Heart right ventricle (tissue), 16 donors: ENCODE measurements at regions not wholly inside any gene's neighbourhood (a gene's known extent, or its start where the extent isn't known, plus 50 kb on each side); places are given as distances from the start of the nearest gene placed in this dataset.
"Not testable (repeated sequence)": the region's sequence is repeated elsewhere in the genome, so short reads cannot be mapped to it uniquely, and the experiment has no call there.

Source experiments
- ATAC-seq, 8 donors: fragments of 200-7000 bp; cut with Tn5 transposase; one replicate each; pipeline ENCODE4 v1.9.1; 2020; ENCODE audit warnings: mild to moderate bottlenecking in 8 of 8, moderate library complexity in 8 of 8, moderate number of reproducible peaks in 1 of 8
- DNase-seq, 2 donors: peaks; one replicate each; pipeline ENCODE4 v3.0.0-alpha.2; 2020
- H3K27ac ChIP-seq, 10 donors: fragments of 200-600 bp; sonication (generic) in 2 of 10; one replicate each; pipeline versions ENCODE4 v1.5.0 to v1.8.0; 2020 to 2022; ENCODE audit warnings: mild to moderate bottlenecking in 3 of 10
- H3K27me3 ChIP-seq, 7 donors: fragments of 200-600 bp; one replicate each; pipeline ENCODE4 v1.8.0; 2021 to 2022; ENCODE audit warnings: mild to moderate bottlenecking in 2 of 7
- H3K36me3 ChIP-seq, 9 donors: fragments of 200-600 bp; sonication (generic) in 1 of 9; one replicate each; pipeline versions ENCODE4 v1.5.0 to v1.8.0; 2020 to 2022; ENCODE audit warnings: mild to moderate bottlenecking in 2 of 9
- H3K4me1 ChIP-seq, 9 donors: fragments of 200-600 bp; sonication (generic) in 1 of 9; one replicate each; pipeline versions ENCODE4 v1.5.0 to v1.8.0; 2020 to 2022; ENCODE audit warnings: mild to moderate bottlenecking in 4 of 9
- H3K4me3 ChIP-seq, 10 donors: fragments of 200-600 bp; sonication (generic) in 2 of 10; one replicate each; pipeline versions ENCODE4 v1.5.0 to v1.8.0; 2020 to 2022; ENCODE audit warnings: mild to moderate bottlenecking in 7 of 10, moderate library complexity in 2 of 10
- H3K9me3 ChIP-seq, 11 donors: fragments of 200-600 bp in 10 of 11; sonication (generic) in 2 of 11; one replicate each; pipeline versions ENCODE4 v1.5.0 to v1.8.0; 2013 to 2022; ENCODE audit warnings: mild to moderate bottlenecking in 2 of 11, control low read depth in 1 of 11, moderate library complexity in 1 of 11
- CTCF ChIP-seq, 9 donors: fragments of 200-600 bp; sonication (generic) in 2 of 9; IDR thresholded peaks; one replicate each; pipeline versions ENCODE4 v1.5.0 to v1.8.0; 2021 to 2022; ENCODE audit warnings: antibody characterized with exemption in 9 of 9, mild to moderate bottlenecking in 5 of 9, moderate library complexity in 1 of 9
- WGBS, 2 donors: extraction: QIAGEN DNeasy Blood & Tissue Kit; methylation state at CpG; one replicate each; pipeline ENCODE4 v1.1.7; 2013; ENCODE audit warnings: inconsistent platforms in 1 of 2; 5-methylcytosine and 5-hydroxymethylcytosine counted together
- intact Hi-C, 10 donors: fragments of 100-400 bp; cut with DNase I; formaldehyde crosslinking; loops; one replicate each; pipeline versions ENCODE4 v1.11.1 to v1.14.2; 2022
- donor health status: Arrhythmogenic right ventricular cardiomyopathy.
- donor health status: ischemic (EF 13 %, LVEDD 7.1; RV severe dilation, severe dysfunction).
- donor health status: healthy with polysubstance abuse.
- donor health status: DM: no; HTN: yes; CAD: no.
- donor health status: DM: no; HTN: no; CAD: no.
- donor health status: ischemic (EF 25% LVEDD 6.9; RV normal size, moderate dysfunction).
- donor health status: ischemic (EF 25% LVEDD 5.7; RV mildly dilated, moderate dysfunction).
- donor health status: healthy.
- donor health status: DM: yes; HTN: yes; CAD: no.
- donor health status: Ischemic cardiomyopathy.
- donor health status: ischemic (EF 35%, LVEDD 5.7; RV mildly dilated, moderate dysfunction).
- donor health status: nonischemic (EF 11% LVEDD 7.7; RV severe dilation, severe dysfunction).
- donor health status: DM: yes; HTN: yes; CAD: no.
- donor health status: PGD.
- donor health status: ischemic (EF 29% LVEDD 5.4; RV normal size, mild dysfunction).
- donor health status: nonischemic (EF 23%, LVEDD 6.1; RV moderate dilation, normal function).

- intact Hi-C loops: loop anchor here in 7 of 10 donors (5.0 to 10.0 kb wide), 2 partner anchors 164 to 167 kb away; no protein-coding TSS in a partner anchor
- H3K36me3 ChIP-seq, H3K9me3 ChIP-seq: not testable (repeated sequence)
- Histone ChIP-seq H3K4me1 (peaks cover 0 to 13% (median 6%) of the 10 kb centered on the region in 9 donors), H3K27ac (peak overlapping the region in 1 of 10 donors; percentile 36), H3K27me3 (peaks cover 0 to 38% (median 25%) of the 10 kb centered on the region in 7 donors), H3K4me3 (peak overlapping the region in 8 of 10 donors; percentile 27 to 49 (median 39))
- peak; percentile 87 to 96 (median 92) for ATAC-seq
- WGBS, 2 donors: 5 to 9% methylated on average over 23 to 29 of the region's 46 CpGs
- TF ChIP-seq CTCF (IDR thresholded peaks at IDR 0.05): peak in 5 of 9 donors; percentile 11 to 41 (median 24)
- peak; percentile 20 to 23 for DNase-seq
Measured at GRCh38 chr7:150049012-150049655, 175.4 kb downstream of the ATP6V0E2 start.

GRCh38 chr7:150053396-150053795, 179.6 kb downstream of the ATP6V0E2 start:
- WGBS, 2 donors: 61 to 69% methylated on average over 5 of the region's 5 CpGs
- H3K9me3 ChIP-seq, H3K4me3 ChIP-seq, H3K4me1 ChIP-seq, DNase-seq, H3K27ac ChIP-seq, intact Hi-C loops, H3K36me3 ChIP-seq, ATAC-seq: not testable (repeated sequence)
- H3K27me3 ChIP-seq: peaks cover 0 to 49% (median 24%) of the 10 kb centered on the region in 7 donors

GRCh38 chr7:150054242-150054641, 180.5 kb downstream of the ATP6V0E2 start:
- ATAC-seq, H3K4me1 ChIP-seq, H3K9me3 ChIP-seq, intact Hi-C loops, H3K36me3 ChIP-seq, DNase-seq, H3K27ac ChIP-seq, H3K4me3 ChIP-seq: not testable (repeated sequence)
- peaks cover 0 to 50% (median 20%) of the 10 kb centered on the region in 7 donors for H3K27me3 ChIP-seq
- WGBS, 2 donors: 70 to 73% methylated on average over 3 of the region's 3 CpGs

GRCh38 chr7:150060259-150061221, 186.8 kb downstream of the ATP6V0E2 start:
- H3K4me3 ChIP-seq, H3K36me3 ChIP-seq, H3K9me3 ChIP-seq, H3K27ac ChIP-seq, H3K4me1 ChIP-seq, intact Hi-C loops: not testable (repeated sequence)
- ATAC-seq (peak; percentile 73 to 92 (median 86)), DNase-seq (peak; percentile 73 to 85)
- 17 to 18% methylated on average over 10 of the region's 16 CpGs for WGBS, 2 donors
- peaks cover 0 to 32% (median 6%) of the 10 kb centered on the region in 7 donors for H3K27me3 ChIP-seq
- TF ChIP-seq CTCF (IDR thresholded peaks at IDR 0.05): peak in 7 of 9 donors; percentile 30 to 55 (median 48)

GRCh38 chr7:150063195-150063594, 189.4 kb downstream of the ATP6V0E2 start:
- peaks cover 0 to 12% (median 0%) of the 10 kb centered on the region in 7 donors for H3K27me3 ChIP-seq
- H3K27ac ChIP-seq: not testable (repeated sequence)

GRCh38 chr7:150069555-150070313, 196.0 kb downstream of the ATP6V0E2 start:
- H3K36me3 ChIP-seq, H3K9me3 ChIP-seq, H3K27me3 ChIP-seq, H3K4me1 ChIP-seq, H3K4me3 ChIP-seq, intact Hi-C loops, H3K27ac ChIP-seq: not testable (repeated sequence)
- peak in 1 of 2 donors; percentile 9 for DNase-seq
- WGBS, 2 donors: 61 to 66% methylated on average over 10 of the region's 10 CpGs
- ATAC-seq: peak in 3 of 8 donors; percentile 46 to 56 (median 53)

More at GRCh38 chr7:150063195-150063594, 189.4 kb downstream of the ATP6V0E2 start:
- ATAC-seq, H3K4me3 ChIP-seq, intact Hi-C loops, H3K36me3 ChIP-seq, H3K4me1 ChIP-seq, H3K9me3 ChIP-seq, DNase-seq: not testable (repeated sequence)
- WGBS, 2 donors: 62 to 93% methylated on average over 1 of the region's 1 CpG

GRCh38 chr7:150077543-150077942, 203.8 kb downstream of the ATP6V0E2 start:
- H3K9me3 ChIP-seq, H3K4me3 ChIP-seq, DNase-seq, H3K4me1 ChIP-seq, H3K36me3 ChIP-seq, H3K27ac ChIP-seq, H3K27me3 ChIP-seq, ATAC-seq, intact Hi-C loops: not testable (repeated sequence)
- 64 to 76% methylated on average over 1 of the region's 1 CpG for WGBS, 2 donors

GRCh38 chr7:150081865-150082264, 208.1 kb downstream of the ATP6V0E2 start:
- H3K36me3 ChIP-seq, H3K9me3 ChIP-seq, DNase-seq: not testable (repeated sequence)

More at GRCh38 chr7:150081865-150082264, 208.1 kb downstream of the ATP6V0E2 start:
- ATAC-seq, H3K4me3 ChIP-seq, H3K4me1 ChIP-seq, H3K27ac ChIP-seq, intact Hi-C loops: not testable (repeated sequence)
- H3K27me3 ChIP-seq: peaks cover 0 to 17% (median 0%) of the 10 kb centered on the region in 7 donors
